ENCODE measurements at regions not wholly inside any gene's neighbourhood (a gene's known extent, or its start where the extent isn't known, plus 50 kb on each side); places are given as distances from the start of the nearest gene placed in this dataset.

GRCh38 chr3:104385421-104385820 is 981.3 kb upstream of the ALCAM start:
- Histone ChIP-seq H3K9me3 (no peaks in the 10 kb centered on the region), H3K27ac (replicated peaks in 1 of 4) (no peak overlapping the region), H3K4me1 (no peaks in the 10 kb centered on the region), H3K27me3 (no peaks in the 10 kb centered on the region), H3K4me3 (no peak overlapping the region), H3K36me3 (no peaks in the 10 kb centered on the region)
- TF ChIP-seq CTCF (IDR thresholded peaks at IDR 0.05) (no peak), EP300 (IDR thresholded peaks at IDR 0.05) (no peak), POLR2AphosphoS5 (IDR thresholded peaks at IDR 0.05) (no peak), POLR2A (IDR thresholded peaks at IDR 0.05; ENCODE audit: low read depth) (no peak)
- DNase-seq (ENCODE audit: extremely low spot score), result no peak
- intact Hi-C loops (cut with DNase I), result no loop called here
- WGBS, result 50% methylated on average over 3 of the region's 3 CpGs

- intact Hi-C loops (cut with DNase I), result no loop called here
- TF ChIP-seq POLR2A (IDR thresholded peaks at IDR 0.05; ENCODE audit: low read depth) (no peak), POLR2AphosphoS5 (IDR thresholded peaks at IDR 0.05) (no peak), EP300 (IDR thresholded peaks at IDR 0.05) (no peak), CTCF (IDR thresholded peaks at IDR 0.05) (no peak)
- no peak for DNase-seq (ENCODE audit: extremely low spot score)
These were observed 978.1 kb upstream of the ALCAM start for GRCh38 chr3:104388619-104389018.

GRCh38 chr3:104392327-104392726 is 974.4 kb upstream of the ALCAM start:
- H3K9me3 ChIP-seq, result no peaks in the 10 kb centered on the region
- H3K4me1 ChIP-seq, result no peaks in the 10 kb centered on the region
- DNase-seq (ENCODE audit: extremely low spot score), result no peak
- TF ChIP-seq CTCF (IDR thresholded peaks at IDR 0.05) (no peak), POLR2AphosphoS5 (IDR thresholded peaks at IDR 0.05) (no peak), POLR2A (IDR thresholded peaks at IDR 0.05; ENCODE audit: low read depth) (no peak), EP300 (IDR thresholded peaks at IDR 0.05) (no peak)
- H3K36me3 ChIP-seq, result no peaks in the 10 kb centered on the region
- no peak overlapping the region for H3K4me3 ChIP-seq
- H3K27ac ChIP-seq (replicated peaks in 1 of 4), result no peak overlapping the region
- WGBS, result 59% methylated on average over 2 of the region's 2 CpGs
- H3K27me3 ChIP-seq, result no peaks in the 10 kb centered on the region
- intact Hi-C loops (cut with DNase I), result no loop called here

More at GRCh38 chr3:104388619-104389018, 978.1 kb upstream of the ALCAM start:
- no peaks in the 10 kb centered on the region for H3K9me3 ChIP-seq
- no peaks in the 10 kb centered on the region for H3K36me3 ChIP-seq
- no peak overlapping the region for H3K27ac ChIP-seq (replicated peaks in 1 of 4)
- H3K4me1 ChIP-seq, result no peaks in the 10 kb centered on the region
- no peak overlapping the region for H3K4me3 ChIP-seq
- H3K27me3 ChIP-seq, result no peaks in the 10 kb centered on the region

GRCh38 chr3:104396974-104397669 is 969.6 kb upstream of the ALCAM start:
- TF ChIP-seq POLR2A (IDR thresholded peaks at IDR 0.05; ENCODE audit: low read depth) (no peak), EP300 (IDR thresholded peaks at IDR 0.05) (no peak), POLR2AphosphoS5 (IDR thresholded peaks at IDR 0.05) (no peak), CTCF (IDR thresholded peaks at IDR 0.05) (no peak)
- no peak for DNase-seq (ENCODE audit: extremely low spot score)
- intact Hi-C loops (cut with DNase I), result no loop called here
- WGBS, result 84% methylated on average over 2 of the region's 2 CpGs
- Histone ChIP-seq H3K36me3 (no peaks in the 10 kb centered on the region), H3K27ac (replicated peaks in 1 of 4) (no peak overlapping the region), H3K4me1 (no peaks in the 10 kb centered on the region), H3K4me3 (no peak overlapping the region), H3K27me3 (no peaks in the 10 kb centered on the region), H3K9me3 (peaks cover 0 to 7% (median 0%) of the 10 kb centered on the region in 4 donors)

- Histone ChIP-seq H3K27me3 (no peaks in the 10 kb centered on the region), H3K9me3 (peaks cover 0 to 7% (median 0%) of the 10 kb centered on the region in 4 donors), H3K4me1 (no peaks in the 10 kb centered on the region), H3K4me3 (no peak overlapping the region), H3K36me3 (no peaks in the 10 kb centered on the region), H3K27ac (replicated peaks in 1 of 4) (no peak overlapping the region)
- no peak for DNase-seq (ENCODE audit: extremely low spot score)
- no peak for TF ChIP-seq POLR2AphosphoS5 (IDR thresholded peaks at IDR 0.05)
- no peak for TF ChIP-seq EP300 (IDR thresholded peaks at IDR 0.05)
- no peak for TF ChIP-seq CTCF (IDR thresholded peaks at IDR 0.05)
- TF ChIP-seq POLR2A (IDR thresholded peaks at IDR 0.05; ENCODE audit: low read depth), result no peak
- intact Hi-C loops (cut with DNase I), result no loop called here
- 90% methylated on average over 1 of the region's 1 CpG for WGBS
These were observed 969.0 kb upstream of the ALCAM start for GRCh38 chr3:104397713-104398112.
